A549 (cell line): ENCODE measurements at regions not wholly inside any gene's neighbourhood (a gene's known extent, or its start where the extent isn't known, plus 50 kb on each side); places are given as distances from the start of the nearest gene placed in this dataset.

Experiments
- CBX2 ChIP-seq: fragments of 200-600 bp; sonication (generic); IDR thresholded peaks from 2 replicates; pipeline ENCODE4 v1.6.1; 2016; ENCODE audit warnings: low read depth, mild to moderate bottlenecking, borderline replicate concordance
- EP300 ChIP-seq, 2 experiments: fragments of >200 bp; sonication (Bioruptor Twin); formaldehyde crosslinking; IDR thresholded peaks; 2 replicates in 1 of 2; 3 replicates in 1 of 2; pipeline ENCODE4 v1.6.1; 2016 to 2017
- JUNB ChIP-seq: fragments of >200 bp; sonication (Bioruptor Twin); formaldehyde crosslinking; IDR thresholded peaks from 2 replicates; pipeline ENCODE4 v1.6.1; 2016
- KDM5A ChIP-seq: fragments of 200-600 bp; sonication (generic); IDR thresholded peaks from 2 replicates; pipeline ENCODE4 v1.6.1; 2016; ENCODE audit warnings: antibody characterized with exemption, mild to moderate bottlenecking
- MAFK ChIP-seq: fragments of 450-650 bp; IDR thresholded peaks from 2 replicates; pipeline ENCODE4 v1.6.1; 2014; ENCODE audit not compliant: partially characterized antibody
- MYC ChIP-seq: IDR thresholded peaks from 2 replicates; pipeline ENCODE4 v1.6.1; 2012; ENCODE audit warnings: mild to moderate bottlenecking, inconsistent platforms, low read length, improper control_type of control experiment, borderline replicate concordance
- POLR2A ChIP-seq: IDR thresholded peaks from 2 replicates; pipeline ENCODE4 v1.6.1; 2012; ENCODE audit warnings: mild to moderate bottlenecking, low read length
- REST ChIP-seq: fragments of 200-600 bp; sonication (generic); IDR thresholded peaks from 2 replicates; pipeline ENCODE4 v1.6.1; 2016; ENCODE audit warnings: antibody characterized with exemption, mild to moderate bottlenecking, moderate library complexity
- RNF2 ChIP-seq: fragments of 200-600 bp; sonication (generic); IDR thresholded peaks from 2 replicates; pipeline ENCODE4 v1.6.1; 2016; ENCODE audit warnings: low read depth, mild to moderate bottlenecking, antibody characterized with exemption, moderate library complexity, borderline replicate concordance
- SMC3 ChIP-seq: fragments of >200 bp; sonication (Bioruptor Twin); formaldehyde crosslinking; IDR thresholded peaks from 3 replicates; pipeline ENCODE4 v1.6.1; 2018; ENCODE audit warnings: inconsistent platforms
- TF ChIP-seq, protein P1 (sequence below): fragments of >200 bp; sonication (Bioruptor Twin); formaldehyde crosslinking; IDR thresholded peaks from 3 replicates; pipeline ENCODE4 v1.5.1; 2016
- TF ChIP-seq, protein P2 (sequence below): IDR thresholded peaks from 2 replicates; pipeline ENCODE4 v1.6.1; 2012; ENCODE audit warnings: low read depth, borderline replicate concordance

DNA sequence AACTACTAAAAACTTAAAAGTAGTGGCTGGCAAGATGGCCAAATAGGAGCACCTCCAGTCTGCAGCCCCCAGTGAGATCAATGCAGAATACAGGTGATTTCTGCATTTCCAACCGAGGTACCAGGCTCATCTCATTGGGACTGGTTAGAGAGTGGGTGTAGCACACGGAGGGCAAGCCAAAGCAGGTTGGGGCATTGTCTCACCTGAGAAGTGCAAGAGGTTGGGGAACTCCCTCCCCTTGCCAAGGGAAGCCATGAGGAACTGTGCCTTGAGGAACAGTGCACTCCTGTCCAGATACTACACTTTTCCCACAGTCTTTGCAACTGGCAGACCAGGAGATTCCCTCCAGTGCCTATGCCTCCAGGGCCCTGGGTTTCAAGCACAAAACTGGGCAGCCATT is 311.1 kb downstream of the PAPSS1 start:
- TF ChIP-seq, protein P1, sequence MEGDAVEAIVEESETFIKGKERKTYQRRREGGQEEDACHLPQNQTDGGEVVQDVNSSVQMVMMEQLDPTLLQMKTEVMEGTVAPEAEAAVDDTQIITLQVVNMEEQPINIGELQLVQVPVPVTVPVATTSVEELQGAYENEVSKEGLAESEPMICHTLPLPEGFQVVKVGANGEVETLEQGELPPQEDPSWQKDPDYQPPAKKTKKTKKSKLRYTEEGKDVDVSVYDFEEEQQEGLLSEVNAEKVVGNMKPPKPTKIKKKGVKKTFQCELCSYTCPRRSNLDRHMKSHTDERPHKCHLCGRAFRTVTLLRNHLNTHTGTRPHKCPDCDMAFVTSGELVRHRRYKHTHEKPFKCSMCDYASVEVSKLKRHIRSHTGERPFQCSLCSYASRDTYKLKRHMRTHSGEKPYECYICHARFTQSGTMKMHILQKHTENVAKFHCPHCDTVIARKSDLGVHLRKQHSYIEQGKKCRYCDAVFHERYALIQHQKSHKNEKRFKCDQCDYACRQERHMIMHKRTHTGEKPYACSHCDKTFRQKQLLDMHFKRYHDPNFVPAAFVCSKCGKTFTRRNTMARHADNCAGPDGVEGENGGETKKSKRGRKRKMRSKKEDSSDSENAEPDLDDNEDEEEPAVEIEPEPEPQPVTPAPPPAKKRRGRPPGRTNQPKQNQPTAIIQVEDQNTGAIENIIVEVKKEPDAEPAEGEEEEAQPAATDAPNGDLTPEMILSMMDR, result no peak
- TF ChIP-seq SMC3 (no peak), POLR2A (no peak), REST (no peak), JUNB (no peak), CBX2 (no peak), EP300 (IDR thresholded peaks at IDR 0.05) (no peak), KDM5A (no peak), RNF2 (no peak), MAFK (no peak), MYC (no peak)
- TF ChIP-seq, protein P2, sequence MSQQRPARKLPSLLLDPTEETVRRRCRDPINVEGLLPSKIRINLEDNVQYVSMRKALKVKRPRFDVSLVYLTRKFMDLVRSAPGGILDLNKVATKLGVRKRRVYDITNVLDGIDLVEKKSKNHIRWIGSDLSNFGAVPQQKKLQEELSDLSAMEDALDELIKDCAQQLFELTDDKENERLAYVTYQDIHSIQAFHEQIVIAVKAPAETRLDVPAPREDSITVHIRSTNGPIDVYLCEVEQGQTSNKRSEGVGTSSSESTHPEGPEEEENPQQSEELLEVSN, result no peak
